ENCODE measurements at regions not wholly inside any gene's neighbourhood (a gene's known extent, or its start where the extent isn't known, plus 50 kb on each side); places are given as distances from the start of the nearest gene placed in this dataset.

DNA sequence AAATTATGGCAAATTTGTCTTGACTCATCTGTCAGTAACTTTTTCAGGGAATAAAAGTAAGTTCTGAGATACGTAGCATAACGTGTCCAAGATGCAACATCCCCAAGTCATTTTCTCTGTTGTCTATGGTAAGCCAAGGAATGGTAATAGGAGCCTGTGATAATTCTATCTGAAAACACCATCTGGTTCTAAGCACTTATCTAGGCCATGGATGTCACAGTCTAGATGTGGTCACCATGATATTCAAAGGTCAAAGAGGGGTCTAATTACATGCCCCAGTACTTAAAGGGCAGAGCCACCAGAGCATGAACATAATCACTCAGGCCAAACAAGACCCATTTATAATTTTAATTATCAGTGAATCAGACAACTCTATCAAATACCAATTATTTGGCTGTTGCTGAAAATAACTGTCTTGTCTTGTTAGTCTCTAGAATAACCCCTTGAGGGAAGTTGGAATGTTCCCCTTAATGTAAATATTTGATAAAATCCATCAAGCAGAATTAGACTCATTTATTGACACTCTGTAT is 225.1 kb upstream of the MPPED2 start:
- H3K9ac ChIP-seq (ENCODE audit: insufficient read length, low read depth): no peak overlapping the region
- DNase-seq (ENCODE audit: low read depth, low spot score): no peak
- no peaks in the 10 kb centered on the region for H3K36me3 ChIP-seq (ENCODE audit: insufficient read depth, insufficient read length, low read length)
- no peaks in the 10 kb centered on the region for H3K4me1 ChIP-seq (ENCODE audit: insufficient read depth, insufficient read length)
- H3K9me3 ChIP-seq (ENCODE audit: insufficient read depth, low read length): no peaks in the 10 kb centered on the region
- no peaks in the 10 kb centered on the region for H3K27me3 ChIP-seq (ENCODE audit: insufficient read depth, insufficient read length)
- H3K4me3 ChIP-seq (ENCODE audit: insufficient read length, low read depth): no peak overlapping the region
- TF ChIP-seq SUZ12 (IDR thresholded peaks at IDR 0.05; ENCODE audit: extremely low read depth, insufficient read depth, insufficient read length) (no peak), ZNF274 (IDR thresholded peaks at IDR 0.05; ENCODE audit: low read depth, low read length) (no peak), YY1 (IDR thresholded peaks at IDR 0.05; ENCODE audit: insufficient read depth, insufficient read length) (no peak)

DNA sequence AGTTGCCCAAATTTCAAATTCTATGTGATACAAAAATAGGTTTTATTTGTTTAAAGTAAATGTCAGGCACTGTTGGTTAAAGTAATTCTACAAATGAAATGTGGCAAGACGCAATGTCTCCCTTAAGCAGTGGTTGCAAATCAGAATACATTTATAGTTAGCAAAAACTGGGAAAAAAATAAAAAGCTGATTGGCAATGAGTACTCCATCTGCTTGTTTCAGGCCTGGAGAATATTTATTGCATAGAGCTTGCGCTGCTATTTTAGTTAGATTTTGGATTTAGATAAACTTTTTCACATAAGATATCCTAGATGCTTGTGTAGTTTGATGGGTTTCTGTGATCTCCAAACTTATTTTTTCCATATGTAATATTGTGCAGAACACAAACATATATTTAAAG is 224.0 kb upstream of the MPPED2 start:
- H3K36me3 ChIP-seq (ENCODE audit: insufficient read depth, insufficient read length, low read length): no peaks in the 10 kb centered on the region
- H3K9ac ChIP-seq (ENCODE audit: insufficient read length, low read depth): no peak overlapping the region
- TF ChIP-seq ZNF274 (IDR thresholded peaks at IDR 0.05; ENCODE audit: low read depth, low read length): no peak
- TF ChIP-seq SUZ12 (IDR thresholded peaks at IDR 0.05; ENCODE audit: extremely low read depth, insufficient read depth, insufficient read length): no peak
- no peak for TF ChIP-seq YY1 (IDR thresholded peaks at IDR 0.05; ENCODE audit: insufficient read depth, insufficient read length)
- H3K27me3 ChIP-seq (ENCODE audit: insufficient read depth, insufficient read length): no peaks in the 10 kb centered on the region
- no peaks in the 10 kb centered on the region for H3K9me3 ChIP-seq (ENCODE audit: insufficient read depth, low read length)
- no peak for DNase-seq (ENCODE audit: low read depth, low spot score)
- H3K4me1 ChIP-seq (ENCODE audit: insufficient read depth, insufficient read length): no peaks in the 10 kb centered on the region
- no peak overlapping the region for H3K4me3 ChIP-seq (ENCODE audit: insufficient read length, low read depth)

DNA sequence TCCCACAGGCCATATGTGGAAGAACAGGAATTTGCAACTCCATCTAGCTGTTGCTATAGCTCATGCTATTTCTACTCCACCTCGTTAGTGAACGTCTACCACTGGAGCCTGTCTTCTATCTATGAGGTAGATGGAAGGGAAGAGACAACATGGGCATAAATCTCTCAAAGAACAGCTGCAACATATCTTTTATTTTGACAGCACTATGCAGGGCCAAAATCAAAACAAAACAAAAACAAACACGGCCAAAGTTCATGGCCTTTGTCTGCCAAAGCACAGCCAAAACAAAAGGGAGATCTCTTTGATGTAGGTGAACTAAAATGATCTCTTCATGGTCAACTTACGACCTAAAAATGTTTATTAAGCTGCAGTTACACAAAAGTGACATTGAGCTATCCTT is 215.2 kb upstream of the MPPED2 start:
- no peak for TF ChIP-seq YY1 (IDR thresholded peaks at IDR 0.05; ENCODE audit: insufficient read depth, insufficient read length)
- Histone ChIP-seq H3K4me3 (ENCODE audit: insufficient read length, low read depth) (no peak overlapping the region), H3K36me3 (ENCODE audit: insufficient read depth, insufficient read length, low read length) (no peaks in the 10 kb centered on the region), H3K9ac (ENCODE audit: insufficient read length, low read depth) (no peak overlapping the region), H3K27me3 (ENCODE audit: insufficient read depth, insufficient read length) (no peaks in the 10 kb centered on the region), H3K4me1 (ENCODE audit: insufficient read depth, insufficient read length) (no peaks in the 10 kb centered on the region), H3K9me3 (ENCODE audit: insufficient read depth, low read length) (no peaks in the 10 kb centered on the region)
- DNase-seq (ENCODE audit: low read depth, low spot score): no peak

DNA sequence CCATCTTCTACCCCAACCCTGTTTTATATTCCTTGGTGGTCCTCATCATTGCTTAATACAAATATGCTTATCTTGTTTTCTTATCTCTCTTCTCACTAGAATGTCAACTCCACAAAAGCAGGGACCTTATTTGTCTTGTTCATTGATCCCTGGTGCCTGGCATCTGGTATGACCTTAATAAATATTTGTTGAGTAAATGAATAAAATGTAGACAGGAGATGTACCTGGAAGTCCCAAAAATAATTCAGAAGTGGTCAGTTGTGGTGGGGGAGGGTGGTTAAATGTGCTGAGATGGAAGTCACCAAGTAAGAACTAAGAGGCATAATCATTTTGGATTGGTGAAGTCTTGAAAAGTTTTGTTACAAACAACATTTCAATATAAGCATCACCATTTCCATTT is 214.8 kb upstream of the MPPED2 start:
- Histone ChIP-seq H3K9ac (ENCODE audit: insufficient read length, low read depth) (no peak overlapping the region), H3K27me3 (ENCODE audit: insufficient read depth, insufficient read length) (no peaks in the 10 kb centered on the region), H3K36me3 (ENCODE audit: insufficient read depth, insufficient read length, low read length) (no peaks in the 10 kb centered on the region), H3K4me1 (ENCODE audit: insufficient read depth, insufficient read length) (no peaks in the 10 kb centered on the region), H3K4me3 (ENCODE audit: insufficient read length, low read depth) (no peak overlapping the region), H3K9me3 (ENCODE audit: insufficient read depth, low read length) (no peaks in the 10 kb centered on the region)
- DNase-seq (ENCODE audit: low read depth, low spot score): no peak
- TF ChIP-seq SUZ12 (IDR thresholded peaks at IDR 0.05; ENCODE audit: extremely low read depth, insufficient read depth, insufficient read length) (no peak), ZNF274 (IDR thresholded peaks at IDR 0.05; ENCODE audit: low read depth, low read length) (no peak), YY1 (IDR thresholded peaks at IDR 0.05; ENCODE audit: insufficient read depth, insufficient read length) (no peak)

DNA sequence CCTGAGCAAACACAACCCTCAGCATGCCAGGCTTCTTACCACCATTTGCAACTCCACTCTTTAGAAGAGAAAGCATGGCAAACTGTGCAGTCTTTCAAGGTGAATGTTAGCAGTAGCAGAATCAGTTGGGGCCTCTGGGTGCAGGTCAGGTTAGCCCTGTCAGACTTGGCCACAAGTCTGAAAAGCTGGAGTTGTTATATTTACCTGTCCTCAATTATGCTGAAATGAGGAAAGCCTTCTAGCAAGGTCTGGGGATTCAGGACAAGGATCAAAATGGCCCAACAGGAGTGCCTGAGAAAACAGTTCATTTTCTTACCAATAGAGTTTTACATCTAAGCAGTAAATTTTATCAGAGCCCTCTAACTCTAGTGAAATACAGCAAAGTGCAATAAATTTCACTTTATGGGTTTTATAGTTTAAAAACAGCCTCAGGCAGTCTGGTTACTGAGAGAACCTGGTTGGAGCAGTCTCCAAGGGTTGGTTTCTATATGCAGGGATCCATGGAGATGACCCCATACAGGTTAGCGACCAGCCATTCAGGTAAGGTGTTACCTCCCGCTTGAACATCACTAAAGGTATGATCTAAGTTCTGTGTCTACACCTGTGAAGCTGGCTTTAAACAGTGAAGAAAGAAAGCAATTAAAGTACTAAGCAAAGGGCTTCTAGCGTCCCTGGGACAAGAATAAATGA is 212.5 kb upstream of the MPPED2 start:
- H3K9me3 ChIP-seq (ENCODE audit: insufficient read depth, low read length): no peaks in the 10 kb centered on the region
- H3K27me3 ChIP-seq (ENCODE audit: insufficient read depth, insufficient read length): no peaks in the 10 kb centered on the region
- TF ChIP-seq YY1 (IDR thresholded peaks at IDR 0.05; ENCODE audit: insufficient read depth, insufficient read length): no peak
- TF ChIP-seq ZNF274 (IDR thresholded peaks at IDR 0.05; ENCODE audit: low read depth, low read length): no peak
- TF ChIP-seq SUZ12 (IDR thresholded peaks at IDR 0.05; ENCODE audit: extremely low read depth, insufficient read depth, insufficient read length): no peak

DNA sequence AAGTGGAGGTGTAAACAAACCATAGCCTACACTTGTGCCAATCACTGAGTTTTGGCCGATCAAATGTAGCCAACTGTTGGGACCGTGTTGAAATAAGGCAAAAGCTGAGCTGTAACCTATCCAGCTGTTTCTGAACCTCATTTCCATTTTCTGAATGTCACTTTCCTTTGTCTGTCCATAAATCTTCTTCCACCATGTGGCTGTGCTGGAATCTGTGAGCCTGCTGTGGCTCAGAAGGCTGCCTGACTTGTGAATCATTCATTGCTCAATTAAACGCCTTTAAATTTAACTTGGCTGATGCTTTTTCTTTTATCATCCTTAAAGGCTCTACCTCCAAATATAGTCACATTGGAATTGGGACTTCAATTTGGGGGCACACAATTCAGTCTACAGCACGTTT is 203.1 kb upstream of the MPPED2 start:
- Histone ChIP-seq H3K4me1 (ENCODE audit: insufficient read depth, insufficient read length) (no peaks in the 10 kb centered on the region), H3K9me3 (ENCODE audit: insufficient read depth, low read length) (no peaks in the 10 kb centered on the region), H3K27me3 (ENCODE audit: insufficient read depth, insufficient read length) (no peaks in the 10 kb centered on the region), H3K4me3 (ENCODE audit: insufficient read length, low read depth) (no peak overlapping the region), H3K36me3 (ENCODE audit: insufficient read depth, insufficient read length, low read length) (no peaks in the 10 kb centered on the region), H3K9ac (ENCODE audit: insufficient read length, low read depth) (no peak overlapping the region)
- TF ChIP-seq SUZ12 (IDR thresholded peaks at IDR 0.05; ENCODE audit: extremely low read depth, insufficient read depth, insufficient read length) (no peak), YY1 (IDR thresholded peaks at IDR 0.05; ENCODE audit: insufficient read depth, insufficient read length) (no peak), ZNF274 (IDR thresholded peaks at IDR 0.05; ENCODE audit: low read depth, low read length) (no peak)
- DNase-seq (ENCODE audit: low read depth, low spot score): no peak

More for the DNA sequence above, 212.5 kb upstream of the MPPED2 start:
- no peak for DNase-seq (ENCODE audit: low read depth, low spot score)
- Histone ChIP-seq H3K9ac (ENCODE audit: insufficient read length, low read depth) (no peak overlapping the region), H3K4me3 (ENCODE audit: insufficient read length, low read depth) (no peak overlapping the region), H3K4me1 (ENCODE audit: insufficient read depth, insufficient read length) (no peaks in the 10 kb centered on the region), H3K36me3 (ENCODE audit: insufficient read depth, insufficient read length, low read length) (no peaks in the 10 kb centered on the region)

DNA sequence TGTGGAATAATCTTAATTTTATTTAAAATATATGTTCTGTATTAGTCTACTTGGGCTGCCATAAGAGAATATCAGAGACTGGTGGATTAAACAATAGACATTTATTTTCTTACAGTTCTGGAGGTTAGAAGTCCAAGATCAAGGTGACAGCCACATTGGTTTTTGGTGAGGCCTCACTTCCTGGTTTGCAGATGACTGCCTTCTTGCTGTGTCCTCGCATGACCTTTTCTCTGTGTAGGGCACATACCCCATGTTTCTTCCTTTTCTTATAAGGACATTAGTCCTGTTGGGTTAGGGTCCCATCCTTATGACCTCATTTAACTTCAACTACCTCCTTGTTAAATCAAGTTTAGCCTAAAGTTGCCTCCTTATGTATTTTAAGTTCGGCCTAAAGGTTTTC is 202.7 kb upstream of the MPPED2 start:
- no peaks in the 10 kb centered on the region for H3K9me3 ChIP-seq (ENCODE audit: insufficient read depth, low read length)
- no peak for DNase-seq (ENCODE audit: low read depth, low spot score)
- no peaks in the 10 kb centered on the region for H3K4me1 ChIP-seq (ENCODE audit: insufficient read depth, insufficient read length)
- H3K9ac ChIP-seq (ENCODE audit: insufficient read length, low read depth): no peak overlapping the region
- no peaks in the 10 kb centered on the region for H3K27me3 ChIP-seq (ENCODE audit: insufficient read depth, insufficient read length)
- no peak overlapping the region for H3K4me3 ChIP-seq (ENCODE audit: insufficient read length, low read depth)
- TF ChIP-seq YY1 (IDR thresholded peaks at IDR 0.05; ENCODE audit: insufficient read depth, insufficient read length): no peak
- no peak for TF ChIP-seq ZNF274 (IDR thresholded peaks at IDR 0.05; ENCODE audit: low read depth, low read length)
- TF ChIP-seq SUZ12 (IDR thresholded peaks at IDR 0.05; ENCODE audit: extremely low read depth, insufficient read depth, insufficient read length): no peak
- H3K36me3 ChIP-seq (ENCODE audit: insufficient read depth, insufficient read length, low read length): no peaks in the 10 kb centered on the region

Measured in NT2/D1 (cell line).